Caco-2 (cell line): ENCODE measurements at regions not wholly inside any gene's neighbourhood (a gene's known extent, or its start where the extent isn't known, plus 50 kb on each side); places are given as distances from the start of the nearest gene placed in this dataset.
A peak's percentile ranks its signal among the peaks of the same experiment; 100 is the strongest.

Experiments used
- BruUV-seq: library from RNA; stranded (reverse); fragments of 400-500 nt; replicated peaks from 2 replicates; lab custom pipeline; 2021; lab: Mats Ljungman, UMichigan
- CTCF ChIA-PET: fragments of 300-600 bp; sonication (Branson Sonifier 250); formaldehyde crosslinking; loops from one replicate; lab custom pipeline; 2022; ENCODE audit warnings: antibody characterized with exemption; lab: Charles Lee
- POLR2A ChIA-PET: fragments of 300-600 bp; sonication (Branson Sonifier 250); formaldehyde crosslinking; loops from one replicate; lab custom pipeline; 2022; ENCODE audit warnings: antibody characterized with exemption; lab: Charles Lee
- DNase-seq, 2 experiments: peaks; one replicate each; pipeline versions ENCODE4 v3.0.0 to v3.0.0-alpha.2; 2020 to 2022
- H3K27me3 ChIP-seq: replicated peaks from 2 replicates; pipeline ENCODE4 v1.6.0; 2011; ENCODE audit warnings: low read length; ENCODE audit not compliant: control insufficient read depth, insufficient read depth
- H3K36me3 ChIP-seq: 2 replicates; pipeline ENCODE4 v1.5.1; 2011; ENCODE audit warnings: low read length; ENCODE audit not compliant: control insufficient read depth, insufficient read depth
- H3K4me1 ChIP-seq: fragments of 250-450 bp; sonication (Bioruptor Pico); 2 replicates; pipeline ENCODE4 v1.5.1; 2020; ENCODE audit warnings: mild to moderate bottlenecking
- H3K4me3 ChIP-seq: 2 replicates; pipeline ENCODE4 v1.5.1; 2011; ENCODE audit warnings: low read depth, mild to moderate bottlenecking, control low read depth, low read length
- H3K9me3 ChIP-seq: fragments of 250-450 bp; sonication (Bioruptor Pico); 2 replicates; pipeline ENCODE4 v1.5.1; 2020; ENCODE audit warnings: mild to moderate bottlenecking, moderate library complexity
- H3K27ac Mint-ChIP-seq: one replicate; pipeline ENCODE4 v1.8.0; 2022; ENCODE audit warnings: mixed read lengths; ENCODE audit not compliant: unreplicated experiment
- H3K27me3 Mint-ChIP-seq: one replicate; pipeline ENCODE4 v1.8.0; 2022; ENCODE audit warnings: mixed read lengths; ENCODE audit not compliant: insufficient read depth, unreplicated experiment
- H3K36me3 Mint-ChIP-seq: one replicate; pipeline ENCODE4 v1.8.0; 2022; ENCODE audit warnings: mild to moderate bottlenecking, mixed read lengths; ENCODE audit not compliant: insufficient read depth, unreplicated experiment
- H3K4me1 Mint-ChIP-seq: one replicate; pipeline ENCODE4 v1.8.0; 2022; ENCODE audit warnings: low read depth, mixed read lengths; ENCODE audit not compliant: unreplicated experiment
- H3K4me3 Mint-ChIP-seq: one replicate; pipeline ENCODE4 v1.8.0; 2022; ENCODE audit warnings: mild to moderate bottlenecking, moderate library complexity, mixed read lengths; ENCODE audit not compliant: unreplicated experiment
- H3K9me3 Mint-ChIP-seq: one replicate; pipeline ENCODE4 v1.8.0; 2022; ENCODE audit warnings: mixed read lengths; ENCODE audit not compliant: unreplicated experiment
- CTCF ChIP-seq, 2 experiments: fragments of 200-600 bp in 1 of 2; IDR thresholded peaks; 1 replicate in 1 of 2; 2 replicates in 1 of 2; pipeline versions ENCODE4 v1.5.1 to v1.8.0; 2011 to 2022; ENCODE audit warnings: antibody characterized with exemption in 1 of 2, control low read depth in 1 of 2, inconsistent platforms in 1 of 2, low read depth in 1 of 2, low read length in 1 of 2, mild to moderate bottlenecking in 1 of 2, moderate library complexity in 1 of 2; ENCODE audit not compliant: insufficient read depth in 1 of 2, severe bottlenecking in 1 of 2, unreplicated experiment in 1 of 2
- intact Hi-C: fragments of 100-400 bp; cut with micrococcal nuclease; formaldehyde crosslinking; loops from one replicate; pipeline ENCODE4 v1.10.0; 2022; ENCODE audit not compliant: unreplicated experiment

DNA sequence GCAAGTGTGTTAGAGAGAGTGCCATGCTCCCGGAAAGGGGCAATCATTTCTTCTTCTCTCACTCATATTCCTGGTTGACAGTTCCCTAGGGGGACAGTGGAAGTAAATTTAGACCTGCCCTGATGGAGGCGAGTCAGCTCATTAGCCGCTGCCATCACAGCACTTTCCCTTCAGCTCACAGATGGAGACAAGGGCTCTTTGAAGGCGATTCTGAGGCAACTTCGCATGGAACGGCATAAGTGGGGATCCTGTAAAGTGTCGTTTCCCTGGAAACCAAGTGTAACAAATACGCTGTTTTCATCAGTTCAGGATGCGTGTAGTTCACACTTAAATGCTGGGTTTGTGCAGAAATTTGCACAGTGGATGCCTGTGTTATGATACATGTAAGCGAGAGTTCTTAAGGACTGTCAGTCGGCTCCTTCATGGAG, 114.5 kb upstream of the TMPRSS15 start:
- TF ChIP-seq CTCF (IDR thresholded peaks at IDR 0.05; ENCODE audit: insufficient read depth in 1 of 2, low read depth in 1 of 2, low read length in 1 of 2, severe bottlenecking in 1 of 2, unreplicated experiment in 1 of 2) = no peak
- Mint-ChIP-seq H3K4me3 (no peak overlapping the region), H3K36me3 (no peaks in the 10 kb centered on the region), H3K9me3 (no peaks in the 10 kb centered on the region), H3K27ac (no peak overlapping the region), H3K27me3 (peaks cover 3% of the 10 kb centered on the region), H3K4me1 (no peaks in the 10 kb centered on the region)
- BruUV-seq = no TSS peak
- DNase-seq = no peak
- Histone ChIP-seq H3K4me1 (no peaks in the 10 kb centered on the region), H3K9me3 (no peaks in the 10 kb centered on the region), H3K4me3 (no peak overlapping the region), H3K36me3 (no peaks in the 10 kb centered on the region), H3K27me3 (no peaks in the 10 kb centered on the region)
- intact Hi-C loops = no loop called here
- POLR2A ChIA-PET = no interaction called here
- CTCF ChIA-PET = no interaction called here

DNA sequence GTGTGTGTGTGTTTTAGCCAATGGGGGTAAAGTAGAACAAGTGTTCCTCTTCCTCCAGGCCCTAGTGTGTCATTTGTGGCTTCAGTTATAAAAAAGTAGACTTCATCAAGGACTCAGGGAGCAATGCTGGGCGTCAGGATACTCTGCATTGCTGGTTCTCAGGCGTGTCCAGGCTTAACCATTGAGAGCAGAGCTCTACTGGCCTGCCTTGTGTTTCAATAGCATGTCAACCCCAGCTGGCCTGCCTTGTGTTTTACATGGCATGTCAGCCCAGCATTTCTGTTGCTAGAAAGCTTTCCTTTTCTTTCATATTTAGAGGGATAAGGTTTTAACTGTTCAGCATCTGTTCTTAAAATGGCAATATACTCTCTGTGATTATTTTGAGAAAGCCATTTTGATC, 117.6 kb upstream of the TMPRSS15 start:
- intact Hi-C loops = loop anchor here (10.0 kb wide), 1 partner anchor 204 kb away; no protein-coding TSS in a partner anchor
- Histone ChIP-seq H3K36me3 (no peaks in the 10 kb centered on the region), H3K27me3 (no peaks in the 10 kb centered on the region), H3K9me3 (no peaks in the 10 kb centered on the region), H3K4me3 (no peak overlapping the region), H3K4me1 (no peaks in the 10 kb centered on the region)
- Mint-ChIP-seq H3K36me3 (no peaks in the 10 kb centered on the region), H3K4me1 (no peaks in the 10 kb centered on the region), H3K4me3 (no peak overlapping the region), H3K9me3 (no peaks in the 10 kb centered on the region), H3K27ac (no peak overlapping the region), H3K27me3 (peaks cover 3% of the 10 kb centered on the region)
- no TSS peak for BruUV-seq
- no peak for DNase-seq
- ChIA-PET CTCF (no interaction called here), POLR2A (no interaction called here)
- TF ChIP-seq CTCF (IDR thresholded peaks at IDR 0.05; ENCODE audit: insufficient read depth in 1 of 2, low read depth in 1 of 2, low read length in 1 of 2, severe bottlenecking in 1 of 2, unreplicated experiment in 1 of 2) = no peak

DNA sequence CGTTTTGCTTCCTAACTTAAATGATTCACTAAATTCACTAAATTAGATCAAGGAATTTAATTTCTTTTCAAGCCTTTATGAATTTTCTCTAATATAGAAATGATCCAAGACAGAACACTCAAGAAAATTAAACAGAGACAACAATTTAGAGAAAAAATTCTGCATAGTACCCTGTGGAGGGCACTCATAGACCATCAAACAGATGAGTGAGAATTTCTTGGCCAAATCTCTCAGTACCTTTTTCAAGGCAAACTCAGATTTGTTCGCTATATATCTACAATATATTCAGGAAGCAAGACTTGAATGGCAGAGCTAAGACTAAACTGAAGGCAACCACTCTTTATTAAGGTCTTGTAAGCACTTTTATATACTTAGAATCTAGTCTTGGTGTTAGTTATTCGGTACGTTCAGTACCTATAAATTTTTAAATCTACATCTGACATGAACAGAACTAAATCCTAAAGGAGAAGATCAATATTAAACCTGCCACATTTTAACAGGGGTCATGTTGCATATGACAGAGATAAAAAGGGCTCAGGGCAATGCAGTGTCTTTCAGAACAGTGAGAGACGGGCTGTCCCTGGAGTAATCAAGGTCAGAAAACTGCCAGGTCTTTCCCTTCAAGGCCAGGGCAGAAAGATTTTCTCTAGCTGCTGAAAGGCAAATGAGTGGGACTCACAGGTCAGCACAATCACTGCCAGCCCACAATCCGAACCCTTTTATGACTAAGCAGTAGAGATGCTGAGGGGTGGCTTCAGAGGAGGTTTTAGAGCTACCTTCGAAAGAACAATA, 118.8 kb upstream of the TMPRSS15 start:
- Histone ChIP-seq H3K9me3 (no peaks in the 10 kb centered on the region), H3K4me1 (no peaks in the 10 kb centered on the region), H3K27me3 (no peaks in the 10 kb centered on the region), H3K36me3 (no peaks in the 10 kb centered on the region), H3K4me3 (no peak overlapping the region)
- no peaks in the 10 kb centered on the region for H3K36me3 Mint-ChIP-seq
- no peaks in the 10 kb centered on the region for H3K4me1 Mint-ChIP-seq
- H3K27ac Mint-ChIP-seq = no peak overlapping the region
- peaks cover 3% of the 10 kb centered on the region for H3K27me3 Mint-ChIP-seq
- POLR2A ChIA-PET = no interaction called here
- DNase-seq = no peak
- TF ChIP-seq CTCF (IDR thresholded peaks at IDR 0.05; ENCODE audit: insufficient read depth in 1 of 2, low read depth in 1 of 2, low read length in 1 of 2, severe bottlenecking in 1 of 2, unreplicated experiment in 1 of 2) = peak; percentile 8 to 17
- intact Hi-C loops = loop anchor here (10.0 kb wide), 1 partner anchor 202 kb away; no protein-coding TSS in a partner anchor
- H3K9me3 Mint-ChIP-seq = no peaks in the 10 kb centered on the region
- no peak overlapping the region for H3K4me3 Mint-ChIP-seq
- CTCF ChIA-PET = no interaction called here
- BruUV-seq = no TSS peak
